ENCODE measurements at regions not wholly inside any gene's neighbourhood (a gene's known extent, or its start where the extent isn't known, plus 50 kb on each side); places are given as distances from the start of the nearest gene placed in this dataset.

DNA sequence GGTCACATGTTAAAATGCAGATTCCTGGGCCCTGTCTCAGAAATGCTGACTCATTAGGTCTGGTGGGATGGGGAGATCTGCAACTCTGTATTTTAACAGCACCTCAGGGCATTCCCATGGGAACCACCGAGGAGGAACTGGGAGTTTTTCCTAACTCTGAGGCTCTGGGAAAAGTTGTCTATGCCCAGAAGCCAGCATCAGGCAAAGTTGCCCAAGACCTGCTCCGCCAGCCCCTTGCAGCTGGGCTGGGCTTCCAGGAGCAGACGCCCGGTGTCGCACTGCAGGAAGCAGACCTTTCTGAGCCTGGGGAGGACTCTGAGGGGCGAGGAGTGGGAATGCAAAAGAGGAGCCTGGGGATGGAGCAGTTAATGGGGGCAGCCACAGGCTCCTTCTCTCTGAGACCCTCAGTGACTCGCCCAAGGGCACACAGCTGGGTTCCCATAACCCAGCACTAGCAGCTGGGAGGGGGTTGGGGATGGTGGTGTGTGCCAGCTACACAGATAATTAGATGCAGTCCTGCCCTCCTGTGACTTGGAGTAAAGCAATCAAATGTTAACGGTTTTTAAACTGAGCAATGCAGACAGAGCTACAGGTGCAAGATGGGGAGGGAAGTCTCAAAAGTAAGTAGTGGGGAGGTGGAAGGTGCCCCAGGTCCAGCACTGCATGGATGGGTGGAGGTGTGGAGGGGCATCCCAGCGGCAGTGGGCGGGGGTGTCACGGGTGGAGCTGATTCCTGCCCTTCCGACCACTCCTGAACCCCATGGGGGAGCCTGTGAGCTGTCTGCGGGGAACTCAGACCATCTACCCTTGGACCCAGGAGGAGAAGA is 100.4 kb downstream of the LSM3 start (continued):
- TF ChIP-seq TCF12 (IDR thresholded peaks at IDR 0.05; ENCODE audit: low read depth, low read length) (no peak), ZNF274 (IDR thresholded peaks at IDR 0.05; ENCODE audit: borderline replicate concordance, extremely low read depth, low read length) (no peak), SAP30 (IDR thresholded peaks at IDR 0.05; ENCODE audit: insufficient read depth, insufficient replicate concordance, low read length) (no peak), KDM5A (IDR thresholded peaks at IDR 0.05; ENCODE audit: low read length) (no peak), SP1 (IDR thresholded peaks at IDR 0.05; ENCODE audit: low read depth, low read length) (no peak), HDAC2 (IDR thresholded peaks at IDR 0.05; ENCODE audit: borderline replicate concordance in 1 of 2, low read depth in 2 of 2, low read length in 2 of 2) (no peak), POLR2AphosphoS5 (IDR thresholded peaks at IDR 0.05; ENCODE audit: low read depth, low read length) (no peak), GABPA (IDR thresholded peaks at IDR 0.05; ENCODE audit: borderline replicate concordance, insufficient read depth, low read length) (no peak), HDAC6 (IDR thresholded peaks at IDR 0.05; ENCODE audit: low read depth, low read length) (no peak), RAD21 (IDR thresholded peaks at IDR 0.05 in 1 of 2, conservative IDR thresholded peaks at IDR 0.05 in 1 of 2; ENCODE audit: low read depth in 2 of 2, low read length in 2 of 2) (peak; percentile 33 to 49), CEBPB (IDR thresholded peaks at IDR 0.05; ENCODE audit: low read depth, low read length) (peak; percentile 63), KDM1A (IDR thresholded peaks at IDR 0.05; ENCODE audit: borderline replicate concordance, low read length) (0 out of 2 replicates have a peak, but pooled peaks have one; percentile 12), POLR2A (IDR thresholded peaks at IDR 0.05; ENCODE audit: control extremely low read depth in 1 of 2, low read depth in 2 of 2, low read length in 2 of 2) (no peak), EGR1 (IDR thresholded peaks at IDR 0.05; ENCODE audit: borderline replicate concordance, low read depth, low read length) (no peak), RXRA (IDR thresholded peaks at IDR 0.05; ENCODE audit: insufficient read depth, low read depth, low read length) (no peak), RBBP5 (IDR thresholded peaks at IDR 0.05; ENCODE audit: borderline replicate concordance, low read depth, low read length) (no peak), SUZ12 (IDR thresholded peaks at IDR 0.05; ENCODE audit: low read length) (no peak), NRF1 (IDR thresholded peaks at IDR 0.05; ENCODE audit: low read depth, low read length) (no peak)

Data from H1 (cell line).